ENCODE measurements at regions not wholly inside any gene's neighbourhood (a gene's known extent, or its start where the extent isn't known, plus 50 kb on each side); places are given as distances from the start of the nearest gene placed in this dataset.

GRCh38 chr13:75061909-75062308, 420.1 kb downstream of the TBC1D4 start:
- TF ChIP-seq, protein P1, sequence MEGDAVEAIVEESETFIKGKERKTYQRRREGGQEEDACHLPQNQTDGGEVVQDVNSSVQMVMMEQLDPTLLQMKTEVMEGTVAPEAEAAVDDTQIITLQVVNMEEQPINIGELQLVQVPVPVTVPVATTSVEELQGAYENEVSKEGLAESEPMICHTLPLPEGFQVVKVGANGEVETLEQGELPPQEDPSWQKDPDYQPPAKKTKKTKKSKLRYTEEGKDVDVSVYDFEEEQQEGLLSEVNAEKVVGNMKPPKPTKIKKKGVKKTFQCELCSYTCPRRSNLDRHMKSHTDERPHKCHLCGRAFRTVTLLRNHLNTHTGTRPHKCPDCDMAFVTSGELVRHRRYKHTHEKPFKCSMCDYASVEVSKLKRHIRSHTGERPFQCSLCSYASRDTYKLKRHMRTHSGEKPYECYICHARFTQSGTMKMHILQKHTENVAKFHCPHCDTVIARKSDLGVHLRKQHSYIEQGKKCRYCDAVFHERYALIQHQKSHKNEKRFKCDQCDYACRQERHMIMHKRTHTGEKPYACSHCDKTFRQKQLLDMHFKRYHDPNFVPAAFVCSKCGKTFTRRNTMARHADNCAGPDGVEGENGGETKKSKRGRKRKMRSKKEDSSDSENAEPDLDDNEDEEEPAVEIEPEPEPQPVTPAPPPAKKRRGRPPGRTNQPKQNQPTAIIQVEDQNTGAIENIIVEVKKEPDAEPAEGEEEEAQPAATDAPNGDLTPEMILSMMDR (IDR thresholded peaks at IDR 0.05; ENCODE audit: low read length): no peak
- TF ChIP-seq EZH2 (optimal IDR thresholded peaks at IDR 0.05; ENCODE audit: low read depth, low read length): no peak
- no peak for TF ChIP-seq EZH2phosphoT487 (IDR thresholded peaks at IDR 0.05; ENCODE audit: low read length)
